GM19351 (cell line): ENCODE measurements at regions not wholly inside any gene's neighbourhood (a gene's known extent, or its start where the extent isn't known, plus 50 kb on each side); places are given as distances from the start of the nearest gene placed in this dataset.

Source experiments
- ATAC-seq: cut with Tn5 transposase; IDR thresholded peaks from one replicate; pipeline ENCODE4 v1.9.1; 2021; ENCODE audit warnings: mild to moderate bottlenecking, moderate library complexity; ENCODE audit not compliant: unreplicated experiment

DNA sequence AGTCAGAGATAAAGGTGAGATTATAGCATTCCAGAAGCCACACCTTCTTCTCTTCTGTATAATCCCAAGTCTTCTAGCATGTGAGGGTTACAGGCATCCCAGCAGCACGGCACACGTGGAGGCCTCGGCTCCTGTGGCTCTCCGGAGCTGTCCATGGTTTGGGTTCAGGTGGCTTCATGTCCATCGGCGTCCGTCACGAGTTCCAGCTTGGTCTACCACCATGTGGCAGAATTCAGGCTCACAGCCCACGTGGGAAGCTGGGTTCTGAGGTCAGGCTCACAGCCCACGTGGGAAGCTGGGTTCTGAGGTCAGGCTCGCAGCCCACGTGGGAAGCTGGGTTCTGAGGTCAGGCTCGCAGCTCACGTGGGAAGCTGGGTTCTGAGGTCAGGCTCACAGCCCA is 378.3 kb upstream of the SALL3 start:
- ATAC-seq, result no peak

DNA sequence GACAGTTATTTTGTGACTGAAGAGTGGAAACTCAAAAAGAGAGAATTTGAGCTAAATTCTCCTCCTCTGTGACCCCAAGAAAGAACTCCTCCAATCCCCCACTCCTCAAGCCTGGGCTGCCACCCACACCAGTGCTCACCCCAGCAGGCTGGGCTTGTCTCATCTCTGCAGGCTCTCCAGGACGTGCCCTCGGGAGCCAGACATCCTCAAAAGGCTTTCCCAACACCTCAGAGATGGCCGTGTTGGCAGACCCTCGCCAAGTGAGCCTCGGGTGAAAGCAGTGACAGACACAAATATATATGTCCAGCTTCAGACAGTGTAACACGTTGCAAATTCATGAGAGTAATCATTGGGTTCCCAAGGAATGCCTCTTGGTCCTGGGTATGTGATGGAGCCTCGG is 377.7 kb upstream of the SALL3 start:
- no peak for ATAC-seq

DNA sequence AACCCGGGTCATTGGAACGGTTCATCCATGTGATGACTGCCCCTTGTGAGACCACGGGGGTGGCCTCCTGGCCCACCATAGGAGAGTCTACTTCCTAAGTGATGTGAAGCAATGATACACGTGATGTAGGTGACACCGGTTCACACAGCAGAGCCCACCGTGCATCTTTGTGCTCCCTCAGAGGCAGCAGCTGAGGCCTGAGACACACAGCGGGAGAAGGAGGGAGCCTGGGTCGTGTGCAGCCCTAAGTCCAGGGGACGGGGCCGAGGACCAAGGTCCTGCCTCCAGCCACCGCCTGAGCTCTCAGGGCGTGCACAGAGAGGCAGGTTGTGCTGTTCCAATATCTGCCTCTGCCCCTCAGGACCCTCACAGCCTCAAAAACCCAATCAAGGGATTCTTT is 377.2 kb upstream of the SALL3 start:
- no peak for ATAC-seq

DNA sequence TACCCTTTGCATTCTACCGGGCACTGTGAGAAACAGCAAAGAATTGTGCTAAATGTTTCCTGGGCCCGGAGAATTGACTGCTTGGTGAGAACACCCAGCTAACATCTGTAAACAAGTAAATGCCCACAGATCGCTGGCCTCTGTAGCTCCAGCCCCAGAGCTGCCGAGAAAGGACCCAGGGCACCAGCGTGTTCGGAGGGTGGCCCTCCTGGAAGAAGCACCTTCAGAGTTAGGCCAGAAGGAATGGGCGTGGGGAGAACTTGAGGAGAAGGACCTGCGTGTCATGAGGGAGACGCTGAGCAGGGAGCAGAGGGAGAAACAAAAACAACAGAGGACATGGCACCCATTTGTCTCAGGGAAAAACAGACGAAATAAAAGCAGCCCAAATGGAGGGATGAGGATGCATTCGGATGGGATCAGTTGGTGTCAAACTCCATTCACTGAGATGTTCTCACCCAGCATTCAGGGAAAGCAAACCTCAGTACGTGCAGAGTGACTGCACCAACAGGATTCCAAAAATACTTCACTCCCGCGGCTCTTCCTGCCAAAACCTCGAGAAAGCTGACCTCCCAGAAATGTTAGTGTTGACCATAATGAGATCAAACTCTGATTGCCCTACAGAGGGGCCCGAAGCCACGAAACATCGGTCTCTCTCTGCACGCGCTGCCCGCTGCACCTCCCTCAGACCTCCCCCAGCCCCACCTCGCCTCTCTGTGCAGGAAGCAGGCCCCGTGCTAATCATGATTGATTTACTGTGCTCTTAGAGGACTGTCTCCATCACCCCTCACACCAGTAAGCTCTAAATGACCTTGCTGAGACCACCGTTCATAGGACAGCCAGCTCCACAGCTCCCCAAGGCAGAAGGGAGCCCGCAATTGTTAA is 376.3 kb upstream of the SALL3 start:
- no peak for ATAC-seq

DNA sequence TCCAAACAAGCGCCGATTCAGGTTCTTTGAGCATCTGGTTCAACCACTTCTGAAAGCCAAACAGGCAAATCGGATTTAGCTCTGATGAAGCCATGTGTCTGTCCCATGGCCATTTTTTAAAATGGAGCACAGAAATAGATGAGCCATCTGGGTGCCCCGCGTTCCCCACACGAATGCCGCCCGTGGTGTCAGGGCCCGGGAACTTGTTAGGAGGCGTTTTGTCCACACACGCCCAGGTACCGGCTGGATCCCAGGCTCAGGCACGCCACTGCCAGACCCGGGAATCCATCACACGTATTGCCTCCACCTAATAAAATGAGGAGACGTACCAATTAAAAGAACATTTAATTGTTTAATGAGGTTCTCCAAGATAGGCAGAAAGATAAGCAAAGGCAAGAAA is 374.4 kb upstream of the SALL3 start:
- ATAC-seq, result no peak

DNA sequence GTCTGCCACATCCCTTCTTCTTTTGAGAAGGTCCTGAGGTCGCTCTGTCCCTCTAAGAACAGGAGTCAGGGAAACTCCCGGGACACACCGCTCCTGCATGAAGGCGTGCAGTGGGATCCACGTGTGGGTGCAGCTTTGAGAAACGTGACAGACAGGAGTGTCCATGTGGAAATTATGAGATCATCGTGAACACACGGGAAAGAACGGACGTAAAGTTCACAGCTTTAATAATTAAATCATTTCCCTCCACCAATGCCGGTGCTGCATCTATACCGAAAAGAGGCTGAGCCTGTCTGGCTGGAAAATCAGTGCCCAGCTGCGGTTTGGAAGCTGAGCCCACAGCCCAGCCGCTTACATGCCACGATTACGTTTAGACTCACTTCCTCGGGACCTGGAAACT is 372.4 kb upstream of the SALL3 start:
- ATAC-seq, result no peak

DNA sequence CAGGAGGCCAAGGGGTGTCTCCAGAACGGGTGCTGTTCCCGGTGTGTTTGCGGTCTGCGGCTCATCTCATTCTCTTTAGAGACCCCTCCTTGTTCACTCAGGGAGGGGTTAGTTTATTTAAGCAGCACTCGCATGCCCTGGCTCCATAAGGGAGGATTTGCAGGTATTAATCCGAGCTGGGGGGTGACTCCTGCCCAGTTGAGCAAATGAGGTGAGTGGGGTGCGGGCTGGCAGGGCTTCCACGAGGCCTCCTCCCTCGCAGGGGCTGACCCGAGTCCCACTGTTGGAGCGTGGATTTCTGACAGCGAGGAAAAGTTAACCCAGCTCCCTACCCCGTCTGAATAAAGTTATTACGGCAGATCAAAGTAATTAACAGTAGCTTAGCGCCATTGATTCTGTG is 371.8 kb upstream of the SALL3 start:
- ATAC-seq, result no peak

DNA sequence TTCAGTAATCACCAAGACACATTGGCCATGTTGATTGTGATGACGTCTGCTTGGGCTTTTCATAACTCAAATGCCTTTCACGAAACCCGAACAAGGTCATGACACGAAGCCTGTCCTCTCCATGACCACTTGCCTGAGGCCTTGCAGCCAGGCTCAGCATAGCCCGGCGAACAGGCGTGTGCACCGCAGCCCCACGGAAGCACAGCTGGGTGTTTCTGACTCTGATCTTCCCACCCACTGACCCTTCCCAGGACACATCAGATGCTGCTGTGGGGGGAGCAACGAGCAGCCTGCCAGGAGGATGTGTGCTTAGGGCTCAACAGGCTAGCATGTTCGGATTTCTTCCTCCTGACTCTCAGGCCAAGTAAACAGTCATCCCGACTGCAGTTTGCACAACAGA is 369.4 kb upstream of the SALL3 start:
- ATAC-seq, result no peak

DNA sequence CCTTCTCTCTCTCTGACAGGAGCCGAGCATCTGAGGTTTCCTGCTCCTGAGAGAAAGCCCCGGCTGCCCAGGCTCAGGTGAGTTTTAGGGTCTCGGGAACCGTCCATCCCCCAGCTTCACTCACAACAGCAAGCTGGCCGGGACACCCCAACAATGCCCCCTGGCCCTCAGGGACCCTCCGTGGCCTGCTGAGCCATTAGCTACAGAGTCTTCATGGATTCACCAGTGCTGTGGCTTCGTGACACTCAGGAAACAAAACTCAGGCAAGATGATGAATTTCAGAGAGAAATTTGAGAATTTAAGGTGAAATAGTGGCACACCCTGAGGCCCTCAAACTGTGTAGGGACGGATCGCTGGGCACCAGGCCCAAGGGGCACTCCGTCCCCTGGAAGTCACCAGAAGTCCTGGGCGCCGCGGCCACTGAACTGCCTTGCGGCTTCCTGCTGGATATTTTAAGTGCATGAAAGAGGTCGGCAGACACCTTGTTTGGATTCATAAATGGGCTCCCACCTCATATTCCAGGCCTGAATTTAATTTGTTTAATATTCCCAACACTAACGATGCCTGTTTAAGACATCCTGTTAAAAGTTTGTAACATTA is 368.3 kb upstream of the SALL3 start:
- no peak for ATAC-seq

DNA sequence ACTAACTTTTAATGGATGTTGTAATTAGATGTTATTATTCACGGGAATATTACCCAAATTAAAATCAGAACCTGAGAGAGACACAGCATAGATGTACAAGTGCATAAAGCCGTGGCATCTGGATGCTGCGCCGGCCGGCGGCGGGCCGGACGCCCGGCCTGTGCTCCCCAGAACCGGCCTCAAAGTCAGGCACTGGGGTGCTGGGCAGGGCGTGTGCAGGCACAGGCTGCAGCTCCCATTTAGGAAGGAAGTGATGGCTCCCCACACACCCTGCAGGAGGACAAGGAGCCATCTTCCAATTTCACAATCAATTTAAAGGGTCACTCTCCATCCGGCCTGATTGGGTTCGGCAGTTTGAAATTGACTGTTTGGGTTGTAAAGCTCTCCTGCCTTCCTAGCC is 367.7 kb upstream of the SALL3 start:
- no peak for ATAC-seq

DNA sequence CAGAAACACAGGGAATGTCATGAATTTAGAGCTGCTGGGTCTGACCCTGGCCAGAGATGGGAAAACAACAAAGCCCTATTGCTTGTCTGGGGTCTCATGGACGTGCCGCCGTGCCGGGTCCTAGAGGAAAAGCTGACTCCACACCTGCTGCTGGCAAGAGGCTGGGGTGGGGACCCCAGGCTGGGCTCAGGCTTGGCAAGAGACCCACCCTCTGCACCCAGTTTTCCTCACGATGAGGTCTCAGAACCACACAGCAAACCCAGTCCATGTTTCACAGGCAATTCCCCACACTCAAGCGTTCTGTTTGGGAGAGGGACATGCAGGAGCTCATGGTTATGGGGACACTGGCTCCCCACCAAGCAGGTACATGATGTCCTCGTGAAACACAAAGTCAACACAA is 367.3 kb upstream of the SALL3 start:
- no peak for ATAC-seq

DNA sequence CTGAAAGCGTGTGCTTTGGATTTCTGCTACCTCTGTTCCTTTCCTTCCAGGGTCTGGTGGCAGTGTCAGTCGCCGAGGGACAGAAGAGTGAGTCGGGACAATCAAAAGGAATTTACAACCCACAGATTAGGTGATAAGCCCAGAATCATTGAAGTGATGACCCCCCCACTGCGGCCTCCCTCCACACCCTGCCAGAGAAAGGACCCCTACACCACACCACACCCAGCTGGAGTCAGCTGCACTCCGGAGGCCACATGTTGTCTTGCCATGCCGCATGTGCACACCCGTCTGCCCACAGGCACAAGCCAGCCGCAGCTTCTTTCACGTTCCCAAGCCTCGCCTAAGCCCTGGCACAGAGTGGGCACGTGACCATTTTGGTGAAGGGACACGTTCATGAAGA is 366.8 kb upstream of the SALL3 start:
- no peak for ATAC-seq

DNA sequence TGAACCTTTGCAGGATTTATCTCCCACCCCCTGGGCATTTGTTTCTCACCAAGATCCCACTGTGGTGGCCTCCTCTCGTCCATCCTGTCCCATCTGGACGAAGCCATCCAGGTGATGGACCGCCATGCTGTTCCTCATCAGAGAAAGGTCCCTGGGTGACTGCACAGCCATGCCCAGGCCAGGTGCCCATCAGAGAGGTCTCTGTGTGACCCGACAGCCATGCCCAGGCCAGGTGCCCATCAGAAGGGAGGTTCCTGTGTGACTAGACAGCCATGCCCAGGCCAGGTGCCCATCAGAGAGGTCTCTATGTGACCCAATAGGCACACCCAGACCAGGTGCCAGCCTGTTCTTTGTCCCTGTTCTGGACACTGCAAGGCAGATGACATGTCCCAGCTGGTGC is 360.9 kb upstream of the SALL3 start:
- ATAC-seq, result no peak

DNA sequence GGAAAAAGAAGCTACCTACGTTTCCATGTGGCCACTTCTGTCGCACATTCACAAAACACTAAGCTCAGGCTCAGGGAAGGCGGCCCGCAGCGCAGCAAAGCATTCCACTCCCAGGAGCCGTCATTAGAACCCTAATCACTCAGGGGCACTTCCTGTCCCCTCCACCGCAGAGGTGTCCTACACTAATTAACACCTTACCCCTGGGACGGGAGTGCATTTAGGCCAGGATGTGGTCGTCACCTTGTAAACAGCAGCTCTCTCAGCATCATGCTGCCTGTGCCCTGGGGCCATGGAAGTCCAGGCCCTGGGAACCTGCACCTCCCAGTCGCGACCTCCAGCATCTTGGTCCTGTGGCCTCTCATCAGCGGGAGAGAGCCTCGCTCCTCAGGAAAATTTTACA is 359.8 kb upstream of the SALL3 start:
- no peak for ATAC-seq

DNA sequence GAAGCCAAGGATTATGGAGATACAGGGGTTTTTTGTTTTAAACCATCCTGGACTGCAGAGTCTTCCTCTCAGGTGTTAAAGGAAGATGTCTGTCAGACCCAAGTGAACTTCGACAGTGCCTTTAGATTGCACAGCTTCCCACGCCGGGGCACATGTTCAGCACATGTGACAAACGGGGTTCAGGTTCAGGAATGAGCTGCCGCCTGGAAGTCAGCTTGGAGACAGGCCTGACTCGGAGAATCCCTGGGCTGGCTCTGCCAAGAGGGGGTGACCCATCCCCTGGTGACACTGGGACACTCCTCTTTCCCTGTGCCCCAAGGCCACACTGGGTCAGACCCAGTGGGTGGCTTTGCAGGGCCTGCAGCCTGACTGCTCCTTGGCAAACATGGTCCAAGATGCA is 359.3 kb upstream of the SALL3 start:
- no peak for ATAC-seq

DNA sequence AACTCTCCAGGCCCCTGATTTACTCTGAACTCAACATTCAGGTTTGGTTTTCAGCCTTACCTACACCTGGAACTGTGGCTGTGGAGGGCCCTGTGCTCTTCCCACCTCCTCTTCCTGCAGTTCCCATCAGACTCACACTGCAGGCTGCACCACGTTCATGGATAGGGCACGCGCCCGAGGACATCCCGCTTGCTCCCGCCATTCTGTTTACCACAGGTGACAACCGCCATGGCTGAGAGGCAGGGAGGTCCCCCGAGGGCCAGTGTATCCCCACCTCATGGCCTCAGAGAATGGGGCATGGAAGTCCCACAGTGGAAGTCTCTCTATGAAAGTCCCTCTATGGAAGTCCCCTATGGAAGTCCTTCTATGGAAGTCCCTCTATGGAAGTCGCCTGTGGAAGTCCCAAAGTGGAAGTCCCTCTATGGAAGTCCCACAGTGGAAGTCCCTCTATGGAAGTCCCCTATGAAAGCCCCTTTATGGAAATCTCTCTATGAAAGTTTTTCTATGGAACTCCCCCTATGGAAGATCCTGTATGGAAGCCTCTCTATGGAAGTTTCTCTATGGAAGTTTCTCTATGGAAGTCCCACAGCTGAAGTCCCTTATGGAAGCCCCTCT is 358.4 kb upstream of the SALL3 start:
- ATAC-seq, result no peak

DNA sequence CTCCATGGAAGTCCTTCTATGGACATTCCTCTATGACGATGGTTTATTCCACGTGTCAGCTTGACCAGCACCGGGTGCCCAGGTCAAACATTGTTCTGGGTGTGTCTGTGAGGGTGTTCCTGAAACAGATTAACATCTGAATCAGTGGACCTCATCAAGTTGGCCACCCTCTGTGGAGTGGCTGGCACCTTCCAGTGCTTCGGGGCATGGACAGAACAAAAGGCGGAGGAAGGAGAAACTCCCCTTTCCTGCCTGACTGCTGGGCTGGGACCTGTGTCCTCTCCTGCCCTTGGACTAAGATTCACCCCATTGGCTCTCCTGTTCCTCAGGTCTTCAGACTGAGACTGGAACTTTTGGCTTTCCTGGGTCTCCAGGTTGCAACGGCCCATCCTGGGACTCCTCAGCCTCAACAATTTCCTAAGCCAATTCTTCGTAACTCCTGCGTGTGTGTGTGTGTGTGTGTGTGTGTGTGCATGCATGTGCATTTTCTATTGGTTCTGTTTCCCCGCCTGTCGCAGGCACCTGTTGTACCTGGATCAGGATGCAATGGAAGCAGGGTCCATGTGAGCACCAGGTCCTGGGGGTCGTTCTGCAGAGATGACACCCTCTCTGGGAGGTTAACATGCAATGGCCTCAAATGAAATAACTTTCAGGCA is 357.2 kb upstream of the SALL3 start:
- no peak for ATAC-seq

DNA sequence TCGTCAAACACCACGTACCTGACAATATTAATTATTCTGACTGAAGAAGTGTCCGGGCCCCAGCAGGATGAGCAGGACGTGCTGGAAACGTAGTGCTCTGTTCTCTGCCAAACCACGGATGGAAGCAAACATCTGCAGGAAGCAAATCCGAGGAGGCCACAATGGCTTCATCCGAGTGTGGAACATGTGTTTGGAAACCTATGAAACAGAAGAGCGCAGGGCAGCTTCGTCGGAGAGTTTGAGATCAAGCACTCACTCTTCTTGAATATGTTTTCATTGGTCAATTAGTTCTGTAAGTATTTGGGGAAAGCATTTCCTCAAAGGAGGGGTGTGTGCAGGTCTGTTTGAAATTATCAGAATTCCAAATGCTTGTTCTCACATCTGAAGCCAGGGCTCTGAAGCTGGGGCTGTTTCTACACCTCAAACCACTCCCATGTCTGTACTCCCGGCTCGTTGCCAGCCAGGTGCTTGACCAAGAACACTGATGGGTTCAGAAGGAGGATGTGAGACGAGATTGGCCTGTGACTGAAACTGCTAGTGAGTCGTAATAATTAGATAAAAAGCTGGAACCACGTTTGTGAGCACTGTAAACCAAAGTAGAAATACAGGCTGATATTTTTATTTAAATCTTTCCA is 356.6 kb upstream of the SALL3 start:
- no peak for ATAC-seq

DNA sequence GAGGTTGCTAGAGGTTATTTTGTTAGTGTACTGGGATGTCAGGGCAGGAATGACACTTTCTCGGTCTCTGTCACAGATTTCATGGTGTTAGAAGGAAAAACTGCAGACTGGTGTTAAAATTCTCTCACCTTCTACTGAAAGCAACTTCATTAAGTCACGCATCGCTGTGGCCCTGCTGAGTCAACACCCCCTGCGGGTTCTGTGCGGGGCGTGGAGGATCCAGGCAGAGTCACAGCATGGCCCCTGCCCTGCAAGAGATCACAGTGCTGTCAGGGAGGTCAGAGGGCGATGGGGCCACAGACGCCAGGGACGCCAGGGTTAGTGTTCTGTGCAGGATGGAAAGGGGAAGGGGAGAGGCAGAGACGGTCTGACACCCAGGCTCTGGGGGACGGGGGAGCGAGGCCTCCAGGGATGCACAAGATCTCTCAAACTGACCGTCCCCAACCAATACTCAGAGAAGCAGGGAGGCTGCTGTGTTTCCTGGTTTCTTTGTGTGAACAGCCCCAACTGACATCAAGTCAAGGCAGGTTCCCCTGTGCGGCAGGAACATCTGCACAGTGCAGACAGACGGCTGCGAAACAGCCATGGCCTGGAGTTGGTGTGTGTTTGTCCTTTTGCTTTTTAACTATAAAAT is 354.9 kb upstream of the SALL3 start:
- ATAC-seq, result no peak

DNA sequence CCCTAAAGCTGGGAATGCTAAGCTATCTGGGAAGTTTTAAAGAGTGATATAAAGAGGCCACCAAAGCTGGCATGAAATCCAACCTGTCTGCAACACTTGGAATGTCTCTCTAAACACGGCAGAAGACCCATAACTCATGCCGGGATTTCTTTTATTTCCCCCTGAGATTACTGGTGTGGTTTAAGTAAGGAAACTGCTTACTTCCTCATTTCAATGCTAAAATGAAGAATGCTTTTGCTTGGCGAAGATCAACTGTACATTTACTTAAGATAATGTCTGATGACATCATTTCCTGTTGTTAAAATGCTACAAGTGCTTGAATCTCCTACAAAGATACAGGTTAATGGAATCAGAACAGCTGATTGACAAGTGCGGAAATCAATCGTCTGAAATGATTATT is 353.8 kb upstream of the SALL3 start:
- no peak for ATAC-seq
